IMR-90 (cell line): ENCODE measurements at regions not wholly inside any gene's neighbourhood (a gene's known extent, or its start where the extent isn't known, plus 50 kb on each side); places are given as distances from the start of the nearest gene placed in this dataset.

Experiments used
- ATAC-seq: fragments of 200-7000 bp; cut with Tn5 transposase; 2 replicates; pipeline ENCODE4 v1.9.1; 2020; ENCODE audit warnings: low read depth, mild to moderate bottlenecking, moderate library complexity
- BruUV-seq: library from RNA; stranded (reverse); fragments of 400-500 nt; replicated peaks from 2 replicates; lab custom pipeline; 2021; lab: Mats Ljungman, UMichigan
- CTCF ChIA-PET: fragments of 300-600 bp; formaldehyde crosslinking; extraction: SDS; loops from one replicate; lab custom pipeline; 2021; ENCODE audit warnings: antibody characterized with exemption; lab: Yijun Ruan, JAX
- POLR2A ChIA-PET: fragments of 300-600 bp; sonication (Branson Sonifier 250); formaldehyde crosslinking; loops from one replicate; lab custom pipeline; 2022; ENCODE audit warnings: antibody characterized with exemption; ENCODE audit not compliant: unreplicated experiment; lab: Charles Lee
- DNase-seq: peaks from one replicate; pipeline ENCODE4 v3.0.0; 2013
- H2AFZ ChIP-seq: replicated peaks from 2 replicates; pipeline ENCODE3; 2013; ENCODE audit warnings: low read length, mild to moderate bottlenecking; ENCODE audit not compliant: poor library complexity
- H2AK5ac ChIP-seq: 2 replicates; pipeline ENCODE4 v1.6.1; 2013; ENCODE audit warnings: low read depth, low read length, inconsistent platforms
- H2AK9ac ChIP-seq: replicated peaks from 2 replicates; pipeline ENCODE3; 2013; ENCODE audit warnings: mild to moderate bottlenecking, low read depth, low read length, moderate library complexity; ENCODE audit not compliant: poor library complexity
- H2BK120ac ChIP-seq: 2 replicates; pipeline ENCODE4 v1.6.1; 2013; ENCODE audit warnings: low read depth, low read length, inconsistent platforms
- H2BK15ac ChIP-seq: 3 replicates; pipeline ENCODE4 v1.6.1; 2013; ENCODE audit warnings: low read depth, low read length, inconsistent platforms
- H2BK20ac ChIP-seq: 2 replicates; pipeline ENCODE4 v1.6.1; 2013; ENCODE audit warnings: low read depth, mild to moderate bottlenecking, inconsistent platforms, low read length, moderate library complexity
- H2BK5ac ChIP-seq: 2 replicates; pipeline ENCODE4 v1.6.1; 2013; ENCODE audit warnings: mild to moderate bottlenecking, low read depth, low read length, inconsistent platforms; ENCODE audit not compliant: poor library complexity, severe bottlenecking
- H3K14ac ChIP-seq: replicated peaks from 2 replicates; pipeline ENCODE4 v1.6.1; 2013; ENCODE audit warnings: low read depth, low read length, inconsistent platforms
- H3K18ac ChIP-seq: 2 replicates; pipeline ENCODE4 v1.6.1; 2013; ENCODE audit warnings: low read depth, low read length, control low read depth
- H3K23ac ChIP-seq: 2 replicates; pipeline ENCODE4 v1.6.1; 2013; ENCODE audit warnings: low read depth, low read length, inconsistent platforms
- H3K27ac ChIP-seq: 2 replicates; pipeline ENCODE4 v1.5.1; 2013; ENCODE audit warnings: mild to moderate bottlenecking, control low read depth, low read length; ENCODE audit not compliant: insufficient read depth
- H3K27me3 ChIP-seq: 2 replicates; pipeline ENCODE4 v1.6.1; 2013; ENCODE audit warnings: low read length; ENCODE audit not compliant: control insufficient read depth, insufficient read depth
- H3K36me3 ChIP-seq: 2 replicates; pipeline ENCODE4 v1.6.1; 2013; ENCODE audit warnings: low read length, mixed read lengths; ENCODE audit not compliant: control insufficient read depth, insufficient read depth
- H3K4ac ChIP-seq: 2 replicates; pipeline ENCODE4 v1.6.1; 2013; ENCODE audit warnings: low read depth, low read length, inconsistent platforms
- H3K4me1 ChIP-seq: 2 replicates; pipeline ENCODE4 v1.6.1; 2013; ENCODE audit warnings: low read length, mixed read lengths; ENCODE audit not compliant: control insufficient read depth, insufficient read depth
- H3K4me2 ChIP-seq: 2 replicates; pipeline ENCODE4 v1.6.1; 2013; ENCODE audit warnings: low read depth, mild to moderate bottlenecking, control low read depth, low read length, moderate library complexity
- H3K4me3 ChIP-seq: 2 replicates; pipeline ENCODE4 v1.5.1; 2013; ENCODE audit warnings: low read depth, mild to moderate bottlenecking, control low read depth, low read length, moderate library complexity; ENCODE audit not compliant: insufficient read depth
- H3K56ac ChIP-seq: 2 replicates; pipeline ENCODE4 v1.6.1; 2013; ENCODE audit warnings: low read length, inconsistent platforms; ENCODE audit not compliant: insufficient read depth; ENCODE audit errors: extremely low read depth
- H3K79me1 ChIP-seq, 2 experiments: 2 replicates each; pipeline ENCODE4 v1.6.1; 2013; ENCODE audit warnings: low read length in 2 of 2, inconsistent platforms in 1 of 2, low read depth in 1 of 2
- H3K9ac ChIP-seq: 2 replicates; pipeline ENCODE4 v1.6.1; 2013; ENCODE audit warnings: low read depth, low read length, control low read depth
- H3K9me1 ChIP-seq: 2 replicates; pipeline ENCODE4 v1.6.1; 2013; ENCODE audit warnings: low read length, inconsistent platforms; ENCODE audit not compliant: insufficient read depth
- H3K9me3 ChIP-seq: 2 replicates; pipeline ENCODE4 v1.6.1; 2013; ENCODE audit warnings: low read length; ENCODE audit not compliant: control insufficient read depth, insufficient read depth
- H4K20me1 ChIP-seq: 2 replicates; pipeline ENCODE4 v1.6.1; 2013; ENCODE audit warnings: low read length, inconsistent platforms; ENCODE audit not compliant: insufficient read depth
- H4K5ac ChIP-seq: 2 replicates; pipeline ENCODE4 v1.6.1; 2013; ENCODE audit warnings: mild to moderate bottlenecking, low read depth, low read length, control low read depth
- H4K8ac ChIP-seq, 2 experiments: 2 replicates each; pipeline ENCODE4 v1.6.1; 2013; ENCODE audit warnings: low read depth in 2 of 2, low read length in 2 of 2, control low read depth in 1 of 2, inconsistent platforms in 1 of 2
- H4K91ac ChIP-seq: 2 replicates; pipeline ENCODE4 v1.6.1; 2013; ENCODE audit warnings: low read depth, low read length, inconsistent platforms; ENCODE audit not compliant: insufficient read depth
- ELK1 ChIP-seq: fragments of 150-350 bp; IDR thresholded peaks from 2 replicates; pipeline ENCODE4 v1.6.1; 2016; ENCODE audit warnings: low read depth, mild to moderate bottlenecking, low read length, moderate library complexity, borderline replicate concordance
- MAFK ChIP-seq: IDR thresholded peaks from 2 replicates; pipeline ENCODE4 v1.6.1; 2012; ENCODE audit warnings: low read depth, low read length, improper control_type of control experiment
- WGBS, 2 experiments: methylation state at CpG; one replicate each; pipeline versions ENCODE4 v1.1.5 to v1.1.7; 2013; ENCODE audit warnings: missing lambda C conversion rate in 2 of 2; ENCODE audit not compliant: insufficient read length in 1 of 2; ENCODE audit errors: extremely low coverage in 2 of 2; 5-methylcytosine and 5-hydroxymethylcytosine counted together
- dilution Hi-C: fragments of 300-500 bp; cut with HindIII; formaldehyde crosslinking; loops from one replicate; pipeline ENCODE4 v1.14.3; 2018; ENCODE audit warnings: low sequenced_read_pairs; ENCODE audit not compliant: unreplicated experiment
- in situ Hi-C: fragments of 300-500 bp; cut with MboI; formaldehyde crosslinking; loops from 3 replicates; pipeline ENCODE4 v1.14.3; 2019; ENCODE audit warnings: low sequenced_read_pairs, inconsistent platforms, mixed read lengths
- intact Hi-C: fragments of 100-400 bp; cut with micrococcal nuclease; formaldehyde crosslinking; loops from 2 replicates; pipeline ENCODE4 v1.10.0; 2022

- H2BK120ac ChIP-seq = no peak overlapping the region
- H3K27ac ChIP-seq = no peak overlapping the region
- TF ChIP-seq ELK1 = no peak
- no peak for TF ChIP-seq MAFK
- no peaks in the 10 kb centered on the region for H3K36me3 ChIP-seq
- H4K20me1 ChIP-seq = no peaks in the 10 kb centered on the region
- intact Hi-C loops (no loop called here), dilution Hi-C loops (no loop called here), in situ Hi-C loops (no loop called here)
- POLR2A ChIA-PET = no interaction called here
- no peak overlapping the region for H2AK5ac ChIP-seq
- no peaks in the 10 kb centered on the region for H3K4me1 ChIP-seq
- no peak overlapping the region for H3K14ac ChIP-seq
- H3K4me2 ChIP-seq = no peak overlapping the region
- H3K27me3 ChIP-seq = no peaks in the 10 kb centered on the region
- no peak overlapping the region for H2BK15ac ChIP-seq
- CTCF ChIA-PET = no interaction called here
- no peak overlapping the region for H2AFZ ChIP-seq
- no peak overlapping the region for H2BK20ac ChIP-seq
- H2AK9ac ChIP-seq = no peak overlapping the region
- H3K18ac ChIP-seq = no peak overlapping the region
- H3K9ac ChIP-seq = no peak overlapping the region
- H3K9me1 ChIP-seq = no peaks in the 10 kb centered on the region
- DNase-seq = no peak
- H3K56ac ChIP-seq = no peak overlapping the region
- no peaks in the 10 kb centered on the region for H3K79me1 ChIP-seq
- ATAC-seq = no peak
- no peak overlapping the region for H2BK5ac ChIP-seq
- H4K8ac ChIP-seq = no peak overlapping the region
- no peak overlapping the region for H3K23ac ChIP-seq
- no TSS peak for BruUV-seq
- H3K4me3 ChIP-seq = no peak overlapping the region
- no peak overlapping the region for H4K5ac ChIP-seq
- WGBS, 2 experiments = 44% methylated on average over 6 of the region's 9 CpGs; no CpG with 5 or more reads in 1 of the 2 experiments
- no peak overlapping the region for H3K4ac ChIP-seq
- H4K91ac ChIP-seq = no peak overlapping the region
- peaks cover 62% of the 10 kb centered on the region for H3K9me3 ChIP-seq
Measured at GRCh38 chr1:5478961-5479360, 513.3 kb downstream of the NPHP4 start.
